Astrocyte (in vitro differentiated cells and primary cell): ENCODE measurements at regions not wholly inside any gene's neighbourhood (a gene's known extent, or its start where the extent isn't known, plus 50 kb on each side); places are given as distances from the start of the nearest gene placed in this dataset.

Experiments
- DNase-seq: peaks from one replicate; pipeline ENCODE4 v3.0.0-alpha.2; 2010; ENCODE audit warnings: low read depth
- FAIRE-seq: peaks from 2 replicates; lab custom pipeline; 2011; peaks lifted over from hg19 to GRCh38; lab: Jason Lieb, UNC
- H2AFZ ChIP-seq: 2 replicates; pipeline ENCODE4 v1.6.0; 2012; ENCODE audit warnings: low read depth, low read length, inconsistent platforms
- H3K27ac ChIP-seq: 2 replicates; pipeline ENCODE4 v1.5.1; 2011; ENCODE audit warnings: low read depth, low read length, inconsistent platforms
- H3K27me3 ChIP-seq: 2 replicates; pipeline ENCODE4 v1.6.0; 2011; ENCODE audit warnings: low read length, inconsistent platforms; ENCODE audit not compliant: insufficient read depth
- H3K36me3 ChIP-seq: 2 replicates; pipeline ENCODE4 v1.5.1; 2011; ENCODE audit warnings: low read length, inconsistent platforms; ENCODE audit not compliant: insufficient read depth
- H3K4me1 ChIP-seq: 2 replicates; pipeline ENCODE4 v1.5.1; 2011; ENCODE audit warnings: low read length, inconsistent platforms; ENCODE audit not compliant: insufficient read depth
- H3K4me2 ChIP-seq: 2 replicates; pipeline ENCODE4 v1.6.0; 2012; ENCODE audit warnings: low read length, inconsistent platforms
- H3K4me3 ChIP-seq: 2 replicates; pipeline ENCODE4 v1.5.1; 2011; ENCODE audit warnings: low read depth, mild to moderate bottlenecking, low read length, inconsistent platforms; ENCODE audit not compliant: insufficient read depth
- H3K79me2 ChIP-seq: 2 replicates; pipeline ENCODE4 v1.6.0; 2012; ENCODE audit warnings: mild to moderate bottlenecking, low read length, inconsistent platforms; ENCODE audit not compliant: insufficient read depth
- H3K9ac ChIP-seq: 2 replicates; pipeline ENCODE4 v1.6.0; 2012; ENCODE audit warnings: mild to moderate bottlenecking, low read length, inconsistent platforms
- H3K9me3 ChIP-seq: 2 replicates; pipeline ENCODE4 v1.5.1; 2012; ENCODE audit warnings: low read depth, mild to moderate bottlenecking, low read length, inconsistent platforms; ENCODE audit not compliant: insufficient read depth
- H4K20me1 ChIP-seq: 2 replicates; pipeline ENCODE4 v1.6.0; 2012; ENCODE audit warnings: low read length, inconsistent platforms; ENCODE audit not compliant: insufficient read depth
- H3K27ac Mint-ChIP-seq: one replicate; pipeline ENCODE4 v1.8.0; 2021; ENCODE audit warnings: mild to moderate bottlenecking, mixed read lengths; ENCODE audit not compliant: unreplicated experiment
- H3K27me3 Mint-ChIP-seq: one replicate; pipeline ENCODE4 v1.8.0; 2021; ENCODE audit warnings: low read depth, mixed read lengths; ENCODE audit not compliant: unreplicated experiment
- H3K36me3 Mint-ChIP-seq: one replicate; pipeline ENCODE4 v1.8.0; 2021; ENCODE audit warnings: low read depth, mixed read lengths; ENCODE audit not compliant: unreplicated experiment
- H3K4me1 Mint-ChIP-seq: one replicate; pipeline ENCODE4 v1.8.0; 2021; ENCODE audit warnings: low read depth, mixed read lengths; ENCODE audit not compliant: unreplicated experiment
- H3K4me3 Mint-ChIP-seq: one replicate; pipeline ENCODE4 v1.8.0; 2021; ENCODE audit warnings: mild to moderate bottlenecking, moderate library complexity, mixed read lengths; ENCODE audit not compliant: unreplicated experiment
- H3K9me3 Mint-ChIP-seq: one replicate; pipeline ENCODE4 v1.8.0; 2021; ENCODE audit warnings: mild to moderate bottlenecking, mixed read lengths; ENCODE audit not compliant: unreplicated experiment
- CTCF ChIP-seq: IDR thresholded peaks from 2 replicates; pipeline ENCODE4 v1.5.1; 2011; ENCODE audit warnings: low read depth, mild to moderate bottlenecking, inconsistent platforms, low read length, moderate library complexity; ENCODE audit not compliant: insufficient read depth
- EZH2 ChIP-seq: IDR thresholded peaks from 2 replicates; pipeline ENCODE4 v1.6.1; 2012; ENCODE audit warnings: mild to moderate bottlenecking, low read length, inconsistent platforms; ENCODE audit not compliant: insufficient read depth

- H4K20me1 ChIP-seq, result no peaks in the 10 kb centered on the region
- H3K4me3 ChIP-seq, result no peak overlapping the region
- no peaks in the 10 kb centered on the region for H3K36me3 Mint-ChIP-seq
- H3K36me3 ChIP-seq, result no peaks in the 10 kb centered on the region
- H3K27me3 ChIP-seq, result no peaks in the 10 kb centered on the region
- no peak overlapping the region for H3K4me3 Mint-ChIP-seq
- H3K9ac ChIP-seq, result no peak overlapping the region
- H3K4me2 ChIP-seq, result peak overlapping the region; percentile 14
- no peak overlapping the region for H2AFZ ChIP-seq
- no peaks in the 10 kb centered on the region for H3K9me3 ChIP-seq
- H3K4me1 Mint-ChIP-seq, result peaks cover 5% of the 10 kb centered on the region
- peaks cover 3% of the 10 kb centered on the region for H3K9me3 Mint-ChIP-seq
- H3K27ac Mint-ChIP-seq, result no peak overlapping the region
- TF ChIP-seq CTCF (no peak), EZH2 (no peak)
- FAIRE-seq, result no peak
- H3K4me1 ChIP-seq, result peaks cover 4% of the 10 kb centered on the region
- no peaks in the 10 kb centered on the region for H3K79me2 ChIP-seq
- H3K27ac ChIP-seq, result peak overlapping the region; percentile 39
- no peaks in the 10 kb centered on the region for H3K27me3 Mint-ChIP-seq
- peak; percentile 38 for DNase-seq
Observed at GRCh38 chr4:26181616-26182015, 139.2 kb upstream of the RBPJ start.

GRCh38 chr4:26183017-26183416 is 137.8 kb upstream of the RBPJ start:
- Mint-ChIP-seq H3K9me3 (peaks cover 3% of the 10 kb centered on the region), H3K27me3 (no peaks in the 10 kb centered on the region), H3K4me3 (no peak overlapping the region), H3K36me3 (no peaks in the 10 kb centered on the region), H3K4me1 (no peaks in the 10 kb centered on the region), H3K27ac (no peak overlapping the region)
- H4K20me1 ChIP-seq, result no peaks in the 10 kb centered on the region
- peak; percentile 60 for DNase-seq
- no peaks in the 10 kb centered on the region for H3K9me3 ChIP-seq
- peak overlapping the region; percentile 34 for H3K27ac ChIP-seq
- H3K36me3 ChIP-seq, result no peaks in the 10 kb centered on the region
- no peak overlapping the region for H3K4me2 ChIP-seq
- peaks cover 3% of the 10 kb centered on the region for H3K4me1 ChIP-seq
- FAIRE-seq, result peak; percentile 17
- H3K4me3 ChIP-seq, result no peak overlapping the region
- H3K79me2 ChIP-seq, result no peaks in the 10 kb centered on the region
- no peaks in the 10 kb centered on the region for H3K27me3 ChIP-seq
- TF ChIP-seq EZH2 (no peak), CTCF (no peak)
- no peak overlapping the region for H2AFZ ChIP-seq
- H3K9ac ChIP-seq, result peak overlapping the region; percentile 37

GRCh38 chr4:26185436-26185835 is 135.4 kb upstream of the RBPJ start:
- no peak overlapping the region for H3K9ac ChIP-seq
- no peak overlapping the region for H2AFZ ChIP-seq
- H3K4me2 ChIP-seq, result no peak overlapping the region
- no peaks in the 10 kb centered on the region for H3K27me3 Mint-ChIP-seq
- H3K9me3 ChIP-seq, result no peaks in the 10 kb centered on the region
- no peak overlapping the region for H3K27ac ChIP-seq
- peaks cover 3% of the 10 kb centered on the region for H3K4me1 ChIP-seq
- no peaks in the 10 kb centered on the region for H3K4me1 Mint-ChIP-seq
- no peaks in the 10 kb centered on the region for H4K20me1 ChIP-seq
- H3K4me3 Mint-ChIP-seq, result no peak overlapping the region
- no peaks in the 10 kb centered on the region for H3K79me2 ChIP-seq
- no peak for TF ChIP-seq CTCF
- TF ChIP-seq EZH2, result no peak
- H3K27ac Mint-ChIP-seq, result no peak overlapping the region
- FAIRE-seq (no peak), DNase-seq (no peak)
- H3K4me3 ChIP-seq, result no peak overlapping the region
- H3K36me3 ChIP-seq, result no peaks in the 10 kb centered on the region
- no peaks in the 10 kb centered on the region for H3K36me3 Mint-ChIP-seq
- H3K9me3 Mint-ChIP-seq, result no peaks in the 10 kb centered on the region
- no peaks in the 10 kb centered on the region for H3K27me3 ChIP-seq
